HG03571 (cell line): ENCODE measurements at regions not wholly inside any gene's neighbourhood (a gene's known extent, or its start where the extent isn't known, plus 50 kb on each side); places are given as distances from the start of the nearest gene placed in this dataset.

ENCODE experiments used
- ATAC-seq: cut with Tn5 transposase; IDR thresholded peaks from one replicate; pipeline ENCODE4 v1.9.1; 2021; ENCODE audit not compliant: unreplicated experiment

DNA sequence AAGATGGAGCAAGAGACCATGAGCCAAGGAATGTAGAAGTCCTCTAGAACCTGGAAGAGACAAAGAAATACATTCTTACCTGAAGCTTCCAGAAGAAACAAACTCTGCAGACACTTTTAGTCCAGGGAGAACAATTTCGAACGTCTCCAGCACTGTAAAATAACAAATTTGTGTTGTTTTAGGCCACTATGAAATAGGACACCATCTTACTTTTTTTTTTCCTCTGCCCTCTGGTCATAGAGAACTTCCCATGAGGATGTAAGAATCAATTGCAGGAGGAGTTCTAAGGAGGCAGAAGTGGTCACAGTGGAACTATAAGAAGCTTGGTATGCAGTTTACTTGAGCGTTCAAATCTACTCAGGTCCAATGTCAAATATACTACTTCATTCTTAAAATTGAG, 1295.9 kb downstream of the ZPLD1 start:
- no peak for ATAC-seq

DNA sequence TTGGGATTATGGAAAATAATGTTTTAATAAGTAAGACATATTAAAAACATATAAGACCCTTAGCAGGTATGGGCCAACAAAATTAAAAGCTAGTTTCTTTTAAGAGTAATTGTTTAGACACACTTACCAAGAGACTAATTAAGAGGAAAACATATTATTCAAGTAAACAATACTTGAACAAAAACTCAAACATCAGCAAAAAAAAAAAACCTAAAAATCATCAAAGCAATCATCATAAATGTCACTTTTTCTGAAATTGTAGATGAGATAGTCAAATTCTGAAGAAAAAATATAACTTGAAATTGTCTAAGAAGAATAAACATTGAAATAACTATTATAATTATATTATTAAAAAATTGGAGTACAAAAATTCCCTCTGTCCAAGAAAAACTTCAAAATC, 1318.2 kb downstream of the ZPLD1 start:
- ATAC-seq = no peak

GRCh38 chr3:103767635-103768034, 1332.8 kb downstream of the ZPLD1 start:
- no peak for ATAC-seq

- no peak for ATAC-seq
Observed at GRCh38 chr3:103785017-103785416, 1350.2 kb downstream of the ZPLD1 start.

GRCh38 chr3:103785537-103785936, 1350.7 kb downstream of the ZPLD1 start:
- no peak for ATAC-seq

DNA sequence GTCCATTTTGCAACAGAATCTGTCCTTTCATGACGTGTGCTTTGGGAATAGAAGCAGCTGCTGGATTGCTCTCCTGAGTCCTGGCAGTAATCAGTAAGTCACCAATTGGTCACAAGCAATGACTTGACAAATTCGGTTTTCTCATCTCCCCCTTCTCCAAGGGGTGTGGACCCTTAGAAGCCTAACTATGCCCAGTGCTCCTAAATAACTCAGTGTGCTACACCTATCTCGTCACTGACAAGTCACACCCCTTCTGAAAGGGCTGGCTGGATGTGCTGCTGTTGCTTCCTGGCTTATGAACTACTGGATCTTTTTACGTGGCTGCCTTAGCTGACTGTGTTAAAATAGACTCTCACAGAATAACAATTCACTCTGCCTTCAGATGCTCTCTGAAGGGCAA, 1351.5 kb downstream of the ZPLD1 start:
- ATAC-seq = no peak

DNA sequence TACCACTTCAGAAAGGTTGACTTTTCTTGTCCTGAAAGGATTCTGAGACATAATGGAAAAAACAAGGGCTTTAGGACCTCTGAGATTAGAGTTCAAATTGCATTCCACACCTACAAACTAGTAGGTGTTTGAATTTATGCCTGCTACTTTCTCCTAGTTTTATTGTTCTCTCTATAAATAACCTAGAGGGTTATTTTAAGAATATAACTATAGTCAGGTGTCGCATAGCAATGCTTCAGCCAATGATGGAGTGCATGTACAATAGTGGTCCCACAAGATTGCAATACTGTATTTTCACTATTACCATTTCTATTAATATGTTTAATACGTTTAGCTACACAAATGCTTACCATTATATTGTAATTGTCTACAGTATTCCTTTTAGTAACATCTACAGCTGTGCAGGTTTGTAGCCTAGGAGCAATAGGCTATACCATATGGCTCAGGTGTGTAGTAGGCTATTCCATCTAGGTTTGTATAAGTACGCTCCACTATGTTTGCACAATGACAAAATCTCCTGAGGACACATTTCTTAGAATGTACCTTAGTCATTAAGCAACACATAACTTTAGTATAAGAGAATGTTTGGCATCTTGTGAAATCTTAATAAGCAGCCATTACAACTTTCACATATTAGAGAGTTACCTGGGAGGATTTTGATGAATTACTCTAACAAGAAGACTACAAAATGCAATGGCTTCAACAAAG, 1352.5 kb downstream of the ZPLD1 start:
- no peak for ATAC-seq

DNA sequence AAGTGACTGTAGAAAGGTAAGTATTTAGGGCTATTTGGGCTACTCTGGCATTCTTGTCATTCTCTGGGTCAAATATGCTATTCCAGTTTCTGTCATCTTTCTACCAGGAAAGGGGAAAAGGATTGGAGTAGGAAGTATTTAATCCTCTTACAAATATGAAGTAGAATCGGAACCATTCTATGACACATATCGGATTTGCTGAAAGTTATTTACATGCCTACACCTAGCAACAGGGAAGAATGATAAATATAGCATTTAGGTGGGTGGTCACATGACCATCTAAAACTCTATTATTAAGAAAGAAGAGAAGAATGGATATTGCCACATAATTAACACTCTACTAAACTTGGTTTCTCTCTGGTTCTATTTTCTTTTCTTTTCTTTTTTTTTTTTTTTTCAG, 1353.1 kb downstream of the ZPLD1 start:
- no peak for ATAC-seq

- no peak for ATAC-seq
Observed at GRCh38 chr3:103791786-103792515, 1357.1 kb downstream of the ZPLD1 start.

DNA sequence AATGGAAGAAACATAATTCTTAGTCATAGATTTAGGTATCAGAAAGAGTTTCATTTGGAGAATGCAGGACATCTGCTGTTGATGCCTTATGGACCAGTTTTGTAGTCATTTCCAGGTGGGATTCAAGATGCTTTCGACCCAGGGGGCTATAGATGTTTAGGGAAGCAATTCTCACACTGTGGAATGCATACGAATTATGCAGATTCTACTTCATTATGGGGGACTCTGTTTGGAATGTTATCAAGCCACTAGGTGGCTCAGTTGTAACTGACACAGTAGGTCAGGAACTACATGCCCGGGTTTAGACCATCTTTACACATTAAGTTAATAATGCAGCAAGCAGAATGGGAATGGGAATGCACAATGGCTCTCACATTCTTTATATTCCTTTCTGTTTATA, 1359.8 kb downstream of the ZPLD1 start:
- no peak for ATAC-seq

- no peak for ATAC-seq
Observed at GRCh38 chr3:103796068-103796467, 1361.3 kb downstream of the ZPLD1 start.

- ATAC-seq = no peak
Observed at GRCh38 chr3:103803787-103804186, 1369.0 kb downstream of the ZPLD1 start.

DNA sequence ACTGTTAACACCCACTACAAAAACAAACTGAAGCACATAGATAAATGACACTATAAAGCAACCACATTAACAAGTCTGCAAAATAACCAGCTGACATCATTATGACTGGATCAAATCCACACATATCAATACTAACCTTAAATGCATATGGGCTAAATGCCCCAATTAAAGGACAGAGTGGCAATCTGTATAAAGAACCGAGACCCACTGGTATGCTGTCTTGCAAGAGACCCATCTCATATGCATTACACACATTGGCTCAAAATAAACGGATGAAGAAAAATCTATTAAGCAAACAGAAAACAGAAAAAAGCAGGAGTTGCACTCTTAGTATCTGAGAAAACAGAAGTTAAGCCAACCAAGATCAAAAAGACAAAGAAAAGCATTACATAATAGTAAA, 1375.4 kb downstream of the ZPLD1 start:
- no peak for ATAC-seq

DNA sequence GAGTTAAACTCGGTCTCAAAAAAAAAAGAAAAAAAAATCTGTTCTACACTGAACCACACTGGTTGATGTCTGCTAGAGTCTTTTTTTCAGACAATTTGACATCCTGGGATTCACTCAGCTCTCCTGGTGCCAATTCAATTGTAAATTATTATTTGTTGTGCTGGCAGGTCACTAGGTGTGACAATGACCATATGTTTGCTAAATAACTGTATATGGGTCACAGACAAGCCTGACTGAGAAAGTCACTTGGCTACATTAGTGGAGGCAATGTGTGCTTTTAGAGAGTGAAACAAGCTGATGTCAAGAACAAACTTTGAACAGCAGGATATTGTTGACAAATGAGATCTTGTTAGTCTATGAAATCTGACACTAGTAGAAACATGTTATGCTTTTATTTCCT, 1379.1 kb downstream of the ZPLD1 start:
- ATAC-seq = no peak

DNA sequence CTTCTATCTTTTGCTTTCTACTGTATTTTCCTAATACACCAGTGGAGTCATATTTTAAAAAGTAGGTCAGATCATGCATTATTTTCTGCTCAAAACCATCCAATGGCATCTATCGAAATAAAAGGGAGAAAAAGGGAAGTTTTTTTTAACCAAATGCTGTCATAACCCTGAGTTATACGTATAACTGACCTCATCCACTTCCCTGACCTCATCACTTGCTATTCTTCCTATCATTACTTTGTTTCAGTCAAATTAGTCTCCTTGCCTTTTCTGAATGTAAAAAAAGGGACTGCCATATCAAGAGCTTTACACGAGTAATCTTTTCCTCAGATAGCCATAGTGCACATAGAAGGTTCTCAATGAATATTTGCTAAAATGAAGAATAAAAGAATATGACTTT, 1383.6 kb downstream of the ZPLD1 start:
- ATAC-seq = no peak

GRCh38 chr3:103818800-103819199, 1384.0 kb downstream of the ZPLD1 start:
- ATAC-seq = no peak

- ATAC-seq = no peak
Observed at GRCh38 chr3:103825586-103825985, 1390.8 kb downstream of the ZPLD1 start.

GRCh38 chr3:103829723-103830326, 1395.0 kb downstream of the ZPLD1 start:
- ATAC-seq = no peak

DNA sequence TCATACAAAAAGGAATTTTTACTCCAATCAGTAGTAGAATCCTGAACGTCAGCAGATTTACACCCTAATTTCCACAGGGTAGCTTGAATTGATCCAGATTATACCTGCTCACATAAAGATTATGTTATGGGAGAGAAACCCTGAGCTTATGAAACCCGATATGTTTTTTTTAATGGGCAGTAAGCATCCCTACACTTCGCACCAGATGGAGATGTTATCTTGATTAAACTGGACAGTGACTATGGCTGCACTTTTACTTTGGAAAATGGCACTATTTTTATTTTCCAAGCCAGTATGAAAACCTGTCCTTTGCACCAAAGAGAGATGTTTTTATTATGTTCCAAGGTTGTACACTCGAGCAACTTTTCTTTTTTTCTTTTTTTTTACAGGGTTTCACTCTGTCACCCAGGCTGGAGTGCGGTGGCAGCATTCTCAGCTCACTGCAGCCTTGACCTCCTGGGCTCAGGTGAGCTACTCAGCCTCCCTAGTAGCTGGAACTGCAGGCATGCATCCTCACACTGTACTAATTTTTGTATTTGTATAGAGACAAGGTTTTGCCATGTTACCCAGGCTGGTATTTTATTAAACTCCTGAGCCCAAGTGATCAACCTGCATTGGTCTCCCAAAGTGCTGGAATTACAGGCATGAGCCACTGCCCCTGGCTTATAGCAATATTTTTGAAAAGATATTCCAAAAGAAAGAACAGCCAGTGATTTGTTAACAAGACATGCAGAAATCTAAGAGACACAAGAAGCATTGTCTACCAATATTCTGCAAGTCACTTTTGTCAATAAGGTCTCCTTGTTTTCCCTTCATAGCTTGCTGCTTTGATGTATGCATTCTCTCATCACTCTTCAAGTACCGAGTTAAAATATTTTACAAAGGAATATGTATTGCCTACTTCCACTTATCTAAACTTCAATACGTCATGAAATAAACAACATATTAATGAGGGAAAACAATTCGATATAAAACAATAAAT, 1412.6 kb downstream of the ZPLD1 start:
- ATAC-seq = no peak

DNA sequence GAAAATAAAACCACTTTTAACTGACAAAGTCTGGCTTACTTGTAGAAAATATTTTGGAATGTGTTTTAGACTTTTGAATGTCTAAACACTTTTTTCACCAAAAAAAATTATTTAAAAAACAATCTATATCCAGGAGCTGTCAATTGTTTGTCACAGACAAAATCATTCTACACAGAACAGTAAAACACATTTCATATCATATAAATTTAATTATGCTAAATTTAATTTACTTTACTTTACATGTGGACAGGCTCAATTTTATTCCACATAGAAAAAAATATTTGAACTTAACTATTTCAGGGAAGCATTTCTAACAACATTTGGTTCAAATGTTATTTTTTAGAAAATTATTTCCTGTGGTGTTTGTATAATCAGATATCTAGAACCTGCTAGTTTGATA, 1417.0 kb downstream of the ZPLD1 start:
- no peak for ATAC-seq

- ATAC-seq = no peak
Observed at GRCh38 chr3:103862415-103862814, 1427.6 kb downstream of the ZPLD1 start.
